GM19035 (cell line): ENCODE measurements at regions not wholly inside any gene's neighbourhood (a gene's known extent, or its start where the extent isn't known, plus 50 kb on each side); places are given as distances from the start of the nearest gene placed in this dataset.

Source experiments
- ATAC-seq: cut with Tn5 transposase; IDR thresholded peaks from one replicate; pipeline ENCODE4 v1.9.1; 2021; ENCODE audit not compliant: unreplicated experiment

DNA sequence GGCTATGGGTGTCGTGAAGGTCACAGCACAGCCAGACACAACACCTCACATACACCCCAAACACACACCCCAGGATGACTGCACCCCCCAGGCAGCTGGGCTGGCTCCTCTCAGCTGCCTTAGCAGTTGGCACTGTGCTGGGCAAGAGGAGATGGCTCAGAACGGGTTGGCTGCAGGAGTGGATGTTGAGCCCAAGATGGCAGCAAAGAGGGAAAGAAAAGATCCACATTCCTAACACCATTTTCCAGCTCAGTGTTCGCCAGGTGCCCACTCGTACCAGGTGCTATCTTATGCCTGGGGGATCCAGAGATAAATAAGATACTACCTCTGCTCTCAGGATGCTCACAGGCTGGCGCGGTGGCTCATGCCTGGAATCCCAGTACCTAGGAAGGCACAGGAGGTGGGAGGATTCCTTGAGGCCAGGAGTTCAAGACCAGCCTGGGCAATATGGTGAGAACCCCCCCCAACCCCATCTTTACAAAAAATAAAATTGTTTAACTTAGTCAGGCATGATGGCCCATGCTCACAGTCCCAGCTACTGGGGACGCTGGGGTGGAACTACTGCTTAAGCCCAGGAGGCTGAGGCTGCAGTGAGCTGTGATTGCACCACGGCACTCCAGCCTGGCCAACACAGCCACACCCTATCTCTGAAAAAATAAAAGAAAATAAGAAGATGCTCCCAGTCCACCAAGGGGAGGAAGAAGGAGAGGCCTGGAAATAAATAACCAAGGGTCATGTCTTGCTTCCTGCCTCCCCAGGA, 89.7 kb upstream of the ZNF507 start:
- no peak for ATAC-seq

GRCh38 chr19:32256341-32256975, 89.0 kb upstream of the ZNF507 start:
- no peak for ATAC-seq

DNA sequence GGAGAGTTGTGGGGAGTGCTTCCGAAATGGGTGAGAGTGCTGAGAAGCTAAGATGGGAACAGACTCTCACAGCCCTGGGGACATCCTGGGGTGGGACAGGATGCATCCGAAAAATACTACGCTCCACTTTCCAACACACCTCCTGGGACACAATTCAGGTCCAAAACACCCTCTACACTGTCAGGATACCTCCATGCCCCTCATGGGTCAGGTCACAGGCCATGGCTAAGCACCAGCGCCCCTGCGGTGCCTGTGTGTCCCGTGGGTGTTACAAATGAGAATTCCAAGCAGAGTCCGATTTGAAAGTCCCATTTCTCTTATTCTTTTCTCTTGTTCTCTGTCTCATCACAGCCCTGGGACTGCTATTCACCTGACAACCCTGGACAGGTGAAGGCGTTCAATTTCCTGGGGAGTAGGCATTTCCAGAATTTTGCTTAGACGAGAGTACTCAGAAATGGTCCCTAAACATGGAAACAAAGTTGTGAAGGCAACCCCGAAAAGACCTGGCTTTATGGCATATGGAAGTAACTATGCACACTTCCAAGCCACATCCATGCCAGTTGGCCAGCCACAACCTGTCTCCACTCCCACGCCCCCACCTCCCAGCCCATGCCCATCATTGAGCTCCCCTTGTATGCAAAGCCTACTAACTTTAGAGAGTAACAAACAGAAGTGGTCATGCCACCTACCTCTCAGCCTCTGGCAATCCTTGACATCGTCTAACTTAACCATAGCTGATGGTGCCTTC, 87.9 kb upstream of the ZNF507 start:
- no peak for ATAC-seq

GRCh38 chr19:32258167-32258566, 87.2 kb upstream of the ZNF507 start:
- ATAC-seq = no peak

- no peak for ATAC-seq
Measured at GRCh38 chr19:32264568-32264967, 80.8 kb upstream of the ZNF507 start.

DNA sequence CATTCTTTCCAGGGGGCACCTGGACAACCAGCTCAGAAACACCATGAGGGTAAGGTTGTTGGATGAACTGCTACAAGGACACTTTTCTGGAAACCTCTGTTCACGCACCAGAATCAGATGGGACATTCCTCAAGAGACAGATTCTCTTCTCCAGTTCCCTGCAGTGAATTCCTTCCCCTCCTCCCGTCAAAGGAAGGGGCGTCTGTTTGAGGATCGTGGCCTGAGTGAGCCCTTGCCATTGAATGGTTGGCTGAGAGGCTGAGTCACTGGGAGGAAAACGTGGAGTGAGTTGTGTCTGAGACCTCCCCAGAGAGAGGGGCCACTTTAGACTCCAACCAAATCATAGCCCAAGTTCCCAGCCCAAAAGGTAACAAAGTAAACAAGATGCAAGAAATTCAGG, 79.4 kb upstream of the ZNF507 start:
- ATAC-seq = no peak

DNA sequence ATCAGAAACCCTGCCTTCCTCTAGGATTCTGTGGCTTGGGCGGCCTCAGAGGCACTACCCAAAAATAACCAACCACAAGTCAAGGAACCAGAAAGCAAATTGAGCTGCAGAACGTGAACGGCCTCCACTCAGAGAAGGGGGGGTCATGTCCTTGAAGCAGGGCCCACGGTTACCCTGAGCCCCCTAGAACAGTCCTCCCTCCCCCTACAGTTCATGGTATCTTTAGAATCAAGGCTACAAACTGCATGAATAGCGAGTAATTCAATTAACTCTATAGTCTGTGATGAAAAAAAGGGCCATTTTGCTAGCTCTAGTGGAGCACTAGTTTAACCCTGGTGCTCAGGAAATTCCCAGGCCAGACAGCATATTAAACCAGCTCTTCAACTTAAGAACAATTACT, 79.0 kb upstream of the ZNF507 start:
- no peak for ATAC-seq

GRCh38 chr19:32268381-32268780, 77.0 kb upstream of the ZNF507 start:
- no peak for ATAC-seq

GRCh38 chr19:32269831-32270230, 75.6 kb upstream of the ZNF507 start:
- no peak for ATAC-seq

GRCh38 chr19:32273483-32273882, 71.9 kb upstream of the ZNF507 start:
- ATAC-seq = no peak

DNA sequence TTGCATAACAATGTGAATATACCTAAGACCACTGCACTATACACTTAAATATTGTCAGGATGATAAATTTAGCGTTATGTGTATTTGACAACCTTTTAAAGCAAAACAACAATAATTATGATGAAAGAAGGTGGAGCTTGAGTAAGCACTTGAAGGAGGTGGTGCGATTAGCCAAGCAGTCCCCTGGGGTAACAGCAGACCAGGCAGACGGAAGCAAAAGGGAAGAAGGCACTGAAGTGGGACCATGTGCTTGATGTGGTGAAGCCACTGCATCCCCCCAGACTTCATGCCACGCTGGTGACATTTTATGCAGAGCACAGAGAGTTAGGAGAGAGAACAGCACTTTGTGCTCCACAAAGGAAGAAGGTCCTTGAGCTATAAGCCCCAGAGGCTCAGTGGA, 58.3 kb upstream of the ZNF507 start:
- no peak for ATAC-seq

DNA sequence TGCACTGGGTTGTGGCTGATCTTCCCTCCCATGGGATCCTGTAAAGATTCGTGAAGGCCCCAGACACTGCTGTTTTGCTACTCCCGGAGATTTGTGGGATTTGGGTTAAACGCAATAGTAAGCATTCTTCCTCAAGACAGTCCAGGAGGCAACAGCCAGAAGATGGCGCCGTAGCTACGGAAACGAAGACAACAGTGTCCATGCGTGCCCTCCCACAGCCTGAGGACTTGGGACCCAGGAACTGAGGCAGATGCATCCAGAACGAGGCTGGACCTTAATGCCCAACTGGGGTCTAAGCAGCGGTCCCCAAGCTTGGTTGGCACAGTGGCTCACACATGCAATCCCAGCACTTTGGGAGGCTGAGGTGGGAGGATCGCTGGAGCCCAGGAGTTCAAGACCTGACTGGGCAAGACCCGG, 57.6 kb upstream of the ZNF507 start:
- no peak for ATAC-seq

DNA sequence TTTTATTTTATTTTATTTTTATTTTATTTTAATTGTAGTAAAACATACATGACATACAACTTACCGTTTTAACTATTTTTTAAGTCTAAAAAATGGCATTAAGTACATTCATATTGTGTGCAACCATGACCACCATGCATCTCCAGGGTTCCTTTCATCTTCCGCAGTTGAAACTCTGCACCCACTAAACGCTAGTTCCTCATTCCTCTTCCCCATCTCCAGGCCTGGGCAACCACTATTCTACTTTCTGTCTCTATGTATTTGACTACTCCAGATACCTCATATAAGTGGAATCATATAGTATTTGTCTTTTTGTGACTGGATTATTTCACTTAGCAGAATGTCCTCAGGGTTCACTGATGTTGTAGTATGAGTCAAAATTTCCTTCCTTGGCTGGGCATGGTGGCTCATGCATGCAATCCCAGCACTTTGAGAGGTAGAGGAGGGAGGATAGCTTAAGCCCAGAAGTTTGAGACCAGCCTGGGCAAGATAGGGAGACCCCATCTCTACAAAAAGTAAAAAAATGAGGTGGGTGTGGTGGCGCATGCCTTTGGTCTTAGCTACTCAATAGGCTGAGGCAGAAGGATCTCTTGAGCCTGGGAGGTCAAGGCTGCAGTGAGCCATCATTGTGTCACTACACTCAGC, 55.7 kb upstream of the ZNF507 start:
- ATAC-seq = no peak

DNA sequence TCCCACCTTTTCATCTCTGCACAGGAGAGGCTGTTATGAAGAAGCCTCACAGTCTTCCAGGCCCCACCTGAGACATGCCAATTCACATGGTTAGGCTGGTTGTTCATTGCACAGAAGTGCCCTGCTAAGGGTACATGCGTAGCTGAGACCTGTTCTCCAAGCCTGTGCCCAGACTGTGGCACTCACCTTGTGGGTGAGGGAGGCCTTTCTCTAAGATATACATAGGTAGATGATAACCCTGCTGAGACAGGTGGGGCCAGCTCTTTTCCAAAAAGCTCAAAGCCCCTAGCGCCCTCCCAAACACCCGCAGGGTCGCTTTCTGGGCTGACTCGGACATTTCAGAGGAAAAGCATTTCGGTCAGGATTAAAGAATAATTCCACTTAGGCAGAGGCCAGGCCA, 53.5 kb upstream of the ZNF507 start:
- ATAC-seq = no peak

DNA sequence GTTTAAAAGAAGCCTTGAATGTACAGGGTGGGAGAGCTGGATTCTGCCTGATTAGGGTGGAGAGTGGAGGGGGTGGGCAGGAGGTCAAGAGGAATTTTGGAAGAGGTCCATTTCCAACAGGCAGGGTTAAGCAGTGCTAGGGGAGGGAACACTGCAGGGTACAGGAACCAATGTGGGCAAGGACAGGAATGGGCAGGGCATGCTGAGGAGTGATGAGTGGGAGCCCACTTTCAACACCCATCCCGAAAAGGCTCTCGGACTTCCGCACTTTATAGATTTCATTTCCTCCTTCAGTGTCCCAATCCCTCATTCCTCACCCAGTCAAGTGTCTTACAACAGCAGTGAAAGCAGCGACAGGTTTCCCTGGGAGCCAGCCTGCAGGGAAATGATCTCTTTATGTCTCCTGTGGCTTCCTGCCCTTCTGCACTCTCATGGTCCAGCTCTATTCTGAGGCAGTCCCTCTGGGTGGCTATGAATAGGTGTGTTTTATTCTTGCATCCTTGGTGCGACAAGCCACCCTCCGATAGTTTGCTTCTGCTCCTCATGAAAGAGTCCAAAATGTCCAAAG, 50.5 kb upstream of the ZNF507 start:
- ATAC-seq = no peak
